H9 (cell line): ENCODE measurements at regions not wholly inside any gene's neighbourhood (a gene's known extent, or its start where the extent isn't known, plus 50 kb on each side); places are given as distances from the start of the nearest gene placed in this dataset.

Experiments
- DNase-seq: peaks from one replicate; pipeline ENCODE4 v3.0.0-alpha.2; 2017
- H2AFZ ChIP-seq: one replicate; pipeline ENCODE4 v1.6.1; 2013; ENCODE audit warnings: mild to moderate bottlenecking, low read length, control low read depth, moderate library complexity
- H2AK5ac ChIP-seq: 2 replicates; pipeline ENCODE4 v1.6.1; 2013; ENCODE audit warnings: low read length, control low read depth, mixed read lengths; ENCODE audit not compliant: insufficient read length
- H2BK120ac ChIP-seq: one replicate; pipeline ENCODE4 v1.6.1; 2013; ENCODE audit warnings: low read depth, mild to moderate bottlenecking, low read length, control low read depth, inconsistent platforms; ENCODE audit not compliant: poor library complexity, severe bottlenecking
- H2BK12ac ChIP-seq: 2 replicates; pipeline ENCODE4 v1.6.1; 2013; ENCODE audit warnings: low read length, control low read depth, mixed read lengths, low read depth; ENCODE audit not compliant: insufficient read length
- H2BK15ac ChIP-seq: 2 replicates; pipeline ENCODE4 v1.6.1; 2013; ENCODE audit warnings: low read depth, low read length, control low read depth
- H2BK20ac ChIP-seq: one replicate; pipeline ENCODE4 v1.6.1; 2013; ENCODE audit warnings: low read depth, mild to moderate bottlenecking, low read length, control low read depth, inconsistent platforms; ENCODE audit not compliant: poor library complexity, severe bottlenecking
- H2BK5ac ChIP-seq: 2 replicates; pipeline ENCODE4 v1.6.1; 2013; ENCODE audit warnings: low read length, control low read depth, mixed read lengths; ENCODE audit not compliant: insufficient read length
- H3K14ac ChIP-seq: 2 replicates; pipeline ENCODE4 v1.6.1; 2013; ENCODE audit warnings: low read length, control low read depth; ENCODE audit not compliant: insufficient read depth
- H3K18ac ChIP-seq: 2 replicates; pipeline ENCODE4 v1.6.1; 2013; ENCODE audit warnings: low read depth, mild to moderate bottlenecking, mixed read lengths, low read length, control low read depth; ENCODE audit not compliant: insufficient read length
- H3K23ac ChIP-seq: 2 replicates; pipeline ENCODE4 v1.6.1; 2013; ENCODE audit warnings: low read length, control low read depth, mixed read lengths, low read depth; ENCODE audit not compliant: insufficient read length
- H3K23me2 ChIP-seq: 2 replicates; pipeline ENCODE4 v1.6.1; 2013; ENCODE audit warnings: low read depth, mild to moderate bottlenecking, mixed read lengths, low read length, control low read depth; ENCODE audit not compliant: insufficient read length, poor library complexity, severe bottlenecking
- H3K27ac ChIP-seq: 2 replicates; pipeline ENCODE4 v1.5.1; 2013; ENCODE audit warnings: low read length, control low read depth, mixed read lengths, low read depth; ENCODE audit not compliant: insufficient read length
- H3K27me3 ChIP-seq: 2 replicates; pipeline ENCODE4 v1.6.1; 2013; ENCODE audit warnings: low read length, control low read depth, inconsistent platforms; ENCODE audit not compliant: insufficient read depth
- H3K4ac ChIP-seq: 2 replicates; pipeline ENCODE4 v1.6.1; 2013; ENCODE audit warnings: low read depth, mild to moderate bottlenecking, control low read depth, inconsistent platforms, low read length, moderate library complexity
- H3K4me1 ChIP-seq: 2 replicates; pipeline ENCODE4 v1.6.1; 2013; ENCODE audit warnings: low read length, control low read depth, inconsistent platforms; ENCODE audit not compliant: insufficient read depth
- H3K4me2 ChIP-seq: 2 replicates; pipeline ENCODE4 v1.6.1; 2013; ENCODE audit warnings: low read length, control low read depth, mixed read lengths; ENCODE audit not compliant: insufficient read length, insufficient read depth
- H3K56ac ChIP-seq: 2 replicates; pipeline ENCODE4 v1.6.1; 2013; ENCODE audit warnings: low read depth, mild to moderate bottlenecking, mixed read lengths, low read length, control low read depth; ENCODE audit not compliant: insufficient read length
- H3K79me1 ChIP-seq: 2 replicates; pipeline ENCODE4 v1.6.1; 2013; ENCODE audit warnings: low read depth, mild to moderate bottlenecking, moderate library complexity, low read length, control low read depth, inconsistent platforms; ENCODE audit not compliant: insufficient read depth, poor library complexity, severe bottlenecking
- H3K79me2 ChIP-seq: 2 replicates; pipeline ENCODE4 v1.6.1; 2013; ENCODE audit warnings: low read length, control low read depth, inconsistent platforms; ENCODE audit not compliant: insufficient read depth
- H3K9ac ChIP-seq: 2 replicates; pipeline ENCODE4 v1.6.1; 2013; ENCODE audit warnings: low read length, control low read depth, mixed read lengths; ENCODE audit not compliant: insufficient read length; ENCODE audit errors: extremely low read depth
- H3K9me3 ChIP-seq: one replicate; pipeline ENCODE4 v1.6.1; 2013; ENCODE audit warnings: low read depth, low read length, inconsistent platforms; ENCODE audit not compliant: control insufficient read depth
- H3T11ph ChIP-seq: one replicate; pipeline ENCODE4 v1.6.1; 2013; ENCODE audit warnings: mild to moderate bottlenecking, low read length, control low read depth, inconsistent platforms
- H4K20me1 ChIP-seq: one replicate; pipeline ENCODE4 v1.6.1; 2013; ENCODE audit not compliant: control insufficient read depth, insufficient read length, insufficient read depth
- H4K5ac ChIP-seq: 2 replicates; pipeline ENCODE4 v1.6.1; 2013; ENCODE audit warnings: low read depth, mild to moderate bottlenecking, mixed read lengths, low read length, control low read depth; ENCODE audit not compliant: insufficient read length
- H4K8ac ChIP-seq: replicated peaks from 2 replicates; pipeline ENCODE4 v1.6.1; 2013; ENCODE audit warnings: low read length, control low read depth, mixed read lengths, low read depth; ENCODE audit not compliant: insufficient read length
- H4K91ac ChIP-seq: 2 replicates; pipeline ENCODE4 v1.6.1; 2013; ENCODE audit warnings: low read depth, mild to moderate bottlenecking, moderate library complexity, mixed read lengths, low read length, control low read depth; ENCODE audit not compliant: insufficient read length
- H3K27ac Mint-ChIP-seq, 3 experiments: 2 replicates in 2 of 3; 3 replicates in 1 of 3; pipeline ENCODE4 v1.8.0; 2020 to 2021; ENCODE audit warnings: mixed read lengths in 3 of 3, mild to moderate bottlenecking in 1 of 3, moderate library complexity in 1 of 3
- H3K27me3 Mint-ChIP-seq: 2 replicates; pipeline ENCODE4 v1.8.0; 2021; ENCODE audit warnings: low read depth, mild to moderate bottlenecking, moderate library complexity, mixed read lengths
- H3K36me3 Mint-ChIP-seq, 3 experiments: 2 replicates in 2 of 3; 3 replicates in 1 of 3; pipeline ENCODE4 v1.8.0; 2020 to 2021; ENCODE audit warnings: low read depth in 3 of 3, mixed read lengths in 3 of 3; ENCODE audit not compliant: insufficient read depth in 1 of 3
- H3K4me1 Mint-ChIP-seq, 2 experiments: 2 replicates each; pipeline ENCODE4 v1.8.0; 2020; ENCODE audit warnings: mixed read lengths in 2 of 2
- H3K4me3 Mint-ChIP-seq, 2 experiments: 2 replicates in 1 of 2; 3 replicates in 1 of 2; pipeline ENCODE4 v1.8.0; 2020 to 2021; ENCODE audit warnings: mild to moderate bottlenecking in 2 of 2, mixed read lengths in 2 of 2, moderate library complexity in 1 of 2
- H3K9me3 Mint-ChIP-seq, 2 experiments: 2 replicates in 1 of 2; 3 replicates in 1 of 2; pipeline ENCODE4 v1.8.0; 2020; ENCODE audit warnings: mild to moderate bottlenecking in 2 of 2, mixed read lengths in 2 of 2, moderate library complexity in 1 of 2
- CTCF ChIP-seq: fragments of 200-600 bp; sonication (generic); conservative IDR thresholded peaks from 3 replicates; pipeline ENCODE4 v1.8.0; 2021; ENCODE audit warnings: antibody characterized with exemption, mild to moderate bottlenecking
- WGBS: extraction: QIAGEN DNeasy Blood & Tissue Kit; methylation state at CpG from one replicate; pipeline ENCODE4 v1.1.7; 2013; ENCODE audit warnings: missing lambda C conversion rate, low lambda C conversion rate, mixed read lengths; ENCODE audit not compliant: insufficient read length; ENCODE audit errors: extremely low coverage; 5-methylcytosine and 5-hydroxymethylcytosine counted together

GRCh38 chr17:37840576-37840975 lies 83.6 kb upstream of the TBC1D3K start:
- peaks cover 8% of the 10 kb centered on the region for H3K27me3 Mint-ChIP-seq
- H3K18ac ChIP-seq = no peak overlapping the region
- H3K9me3 ChIP-seq = no peaks in the 10 kb centered on the region
- TF ChIP-seq CTCF = no peak
- H4K5ac ChIP-seq = no peak overlapping the region
- no peak overlapping the region for H2BK15ac ChIP-seq
- H4K8ac ChIP-seq = no peak overlapping the region
- WGBS = no CpG with 5 or more reads among the region's 7 CpGs
- H3K4me3 Mint-ChIP-seq = no peak overlapping the region
- no peak overlapping the region for H2BK5ac ChIP-seq
- no peaks in the 10 kb centered on the region for H3K23me2 ChIP-seq
- H3K9ac ChIP-seq = no peak overlapping the region
- H3K27me3 ChIP-seq = no peaks in the 10 kb centered on the region
- no peaks in the 10 kb centered on the region for H3K79me1 ChIP-seq
- H3K56ac ChIP-seq = no peak overlapping the region
- H4K20me1 ChIP-seq = no peaks in the 10 kb centered on the region
- H2AFZ ChIP-seq = no peak overlapping the region
- no peak overlapping the region for H3K14ac ChIP-seq
- no peak overlapping the region for H3K4ac ChIP-seq
- H3K9me3 Mint-ChIP-seq = no peaks in the 10 kb centered on the region
- H4K91ac ChIP-seq = no peak overlapping the region
- no peak overlapping the region for H2AK5ac ChIP-seq
- H3K23ac ChIP-seq = no peak overlapping the region
- H3K36me3 Mint-ChIP-seq = no peaks in the 10 kb centered on the region
- H3K4me1 ChIP-seq = no peaks in the 10 kb centered on the region
- no peak for DNase-seq
- H2BK20ac ChIP-seq = no peak overlapping the region
- no peak overlapping the region for H3T11ph ChIP-seq
- no peak overlapping the region for H3K4me2 ChIP-seq
- no peak overlapping the region for H3K27ac Mint-ChIP-seq
- peaks cover 10% of the 10 kb centered on the region in 2 experiments for H3K4me1 Mint-ChIP-seq
- no peak overlapping the region for H2BK120ac ChIP-seq
- H2BK12ac ChIP-seq = no peak overlapping the region
- no peaks in the 10 kb centered on the region for H3K79me2 ChIP-seq
- H3K27ac ChIP-seq = no peak overlapping the region
